AG09319 (cell line): ENCODE measurements at regions not wholly inside any gene's neighbourhood (a gene's known extent, or its start where the extent isn't known, plus 50 kb on each side); places are given as distances from the start of the nearest gene placed in this dataset.

Source experiments
- DNase-seq: peaks from one replicate; pipeline ENCODE4 v3.0.0-alpha.2; 2010; ENCODE audit warnings: low read depth; ENCODE audit errors: extremely low read depth
- TF ChIP-seq, protein P1 (sequence below): IDR thresholded peaks from 2 replicates; pipeline ENCODE4 v1.5.1; 2011; ENCODE audit warnings: low read depth, mild to moderate bottlenecking, inconsistent platforms, low read length, moderate library complexity

DNA sequence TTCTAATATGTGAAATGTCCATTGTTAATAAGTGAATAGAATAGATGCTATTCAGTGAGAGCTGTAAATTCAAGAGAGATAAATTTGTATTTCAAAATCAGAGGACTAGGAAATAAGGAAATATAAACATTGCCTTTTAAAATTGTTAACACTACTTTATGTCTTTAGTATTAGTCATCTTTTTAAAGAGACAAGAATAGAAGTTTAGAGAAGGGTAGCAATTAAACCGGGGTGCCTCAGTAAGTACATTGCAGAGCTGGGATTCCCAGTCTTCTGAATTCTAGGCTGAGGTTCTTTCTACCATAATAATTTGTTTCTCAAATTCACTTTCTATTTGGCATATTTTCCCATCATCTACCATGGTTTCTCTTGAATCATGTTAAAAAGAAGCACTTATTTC lies 498.6 kb downstream of the SLC16A7 start:
- TF ChIP-seq, protein P1, sequence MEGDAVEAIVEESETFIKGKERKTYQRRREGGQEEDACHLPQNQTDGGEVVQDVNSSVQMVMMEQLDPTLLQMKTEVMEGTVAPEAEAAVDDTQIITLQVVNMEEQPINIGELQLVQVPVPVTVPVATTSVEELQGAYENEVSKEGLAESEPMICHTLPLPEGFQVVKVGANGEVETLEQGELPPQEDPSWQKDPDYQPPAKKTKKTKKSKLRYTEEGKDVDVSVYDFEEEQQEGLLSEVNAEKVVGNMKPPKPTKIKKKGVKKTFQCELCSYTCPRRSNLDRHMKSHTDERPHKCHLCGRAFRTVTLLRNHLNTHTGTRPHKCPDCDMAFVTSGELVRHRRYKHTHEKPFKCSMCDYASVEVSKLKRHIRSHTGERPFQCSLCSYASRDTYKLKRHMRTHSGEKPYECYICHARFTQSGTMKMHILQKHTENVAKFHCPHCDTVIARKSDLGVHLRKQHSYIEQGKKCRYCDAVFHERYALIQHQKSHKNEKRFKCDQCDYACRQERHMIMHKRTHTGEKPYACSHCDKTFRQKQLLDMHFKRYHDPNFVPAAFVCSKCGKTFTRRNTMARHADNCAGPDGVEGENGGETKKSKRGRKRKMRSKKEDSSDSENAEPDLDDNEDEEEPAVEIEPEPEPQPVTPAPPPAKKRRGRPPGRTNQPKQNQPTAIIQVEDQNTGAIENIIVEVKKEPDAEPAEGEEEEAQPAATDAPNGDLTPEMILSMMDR = no peak
- no peak for DNase-seq

DNA sequence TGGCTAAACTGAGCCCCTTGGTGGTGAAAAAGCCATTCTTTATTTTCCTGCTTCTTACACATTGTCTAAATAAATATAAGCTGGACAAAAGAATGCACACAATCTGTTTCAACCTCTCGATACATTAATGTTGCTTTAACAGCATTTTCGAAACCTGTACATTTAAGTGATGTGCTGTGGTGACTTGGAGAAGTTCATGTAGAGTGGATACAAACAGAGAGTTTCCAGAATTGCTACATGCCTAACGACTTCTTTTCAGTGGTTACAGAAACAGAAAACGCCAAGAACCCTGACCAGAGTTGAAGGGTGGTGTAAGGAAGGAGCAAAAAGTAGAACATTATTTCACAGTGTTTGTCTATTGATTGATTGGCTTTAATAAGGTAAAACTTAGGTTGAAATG lies 500.9 kb downstream of the SLC16A7 start:
- TF ChIP-seq, protein P1 = no peak
- DNase-seq = no peak

DNA sequence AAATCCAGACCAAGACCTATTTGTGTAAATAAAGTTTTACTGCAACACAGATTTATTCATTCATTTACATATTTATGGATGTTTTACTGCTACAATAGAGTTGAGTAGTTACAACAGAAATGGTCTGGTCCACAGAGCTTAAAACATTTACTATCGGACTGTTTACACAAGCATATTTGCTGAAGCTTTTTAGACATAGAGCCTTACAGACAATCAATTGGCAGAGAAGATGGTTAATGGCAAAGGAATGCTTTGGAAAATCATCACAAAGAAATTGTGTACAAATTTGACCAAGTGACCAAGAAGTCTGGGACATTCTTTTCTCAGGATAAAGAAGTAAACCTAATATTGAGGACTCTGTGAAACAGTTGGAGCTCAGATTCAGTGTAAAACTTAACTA lies 504.3 kb downstream of the SLC16A7 start:
- TF ChIP-seq, protein P1 = no peak
- DNase-seq = no peak

DNA sequence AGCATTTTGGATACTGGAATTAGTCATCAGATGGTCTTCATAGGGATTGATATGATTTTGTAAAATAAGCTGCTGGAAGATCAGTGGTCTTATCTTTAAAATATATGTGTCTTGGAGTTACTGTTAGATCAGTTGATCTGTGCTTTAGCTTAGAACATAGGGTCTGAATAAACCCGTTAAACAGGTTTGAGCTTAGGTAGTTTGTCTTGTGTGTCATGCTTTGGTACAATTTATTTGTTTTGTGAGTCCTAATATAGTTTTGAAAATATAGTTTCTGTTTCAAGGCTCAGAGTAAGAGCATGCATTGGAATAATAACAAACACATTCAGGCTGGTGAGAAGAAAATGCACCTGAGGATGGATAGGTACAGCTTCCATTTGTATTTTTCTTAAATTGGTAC lies 505.0 kb downstream of the SLC16A7 start:
- TF ChIP-seq, protein P1 = no peak
- DNase-seq = no peak

DNA sequence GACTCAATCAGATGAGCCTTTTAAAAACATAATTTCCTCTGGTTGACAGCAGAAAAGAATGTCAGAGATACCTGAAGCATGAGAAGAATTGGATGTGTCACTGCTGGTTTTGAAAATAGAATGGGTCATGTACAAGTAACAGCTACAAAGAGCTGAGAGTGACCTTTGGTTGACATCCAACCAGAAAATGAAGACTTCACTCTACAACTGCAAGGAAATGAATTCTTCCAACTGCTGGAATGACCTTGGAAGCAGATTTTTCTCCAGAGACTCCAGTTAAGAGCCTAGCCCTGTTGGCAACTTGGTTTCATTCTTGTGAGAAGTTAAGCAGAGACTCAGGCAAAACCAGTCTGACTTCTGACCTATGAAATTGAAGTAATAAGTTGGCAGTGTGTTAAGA lies 505.9 kb downstream of the SLC16A7 start:
- TF ChIP-seq, protein P1 = no peak

DNA sequence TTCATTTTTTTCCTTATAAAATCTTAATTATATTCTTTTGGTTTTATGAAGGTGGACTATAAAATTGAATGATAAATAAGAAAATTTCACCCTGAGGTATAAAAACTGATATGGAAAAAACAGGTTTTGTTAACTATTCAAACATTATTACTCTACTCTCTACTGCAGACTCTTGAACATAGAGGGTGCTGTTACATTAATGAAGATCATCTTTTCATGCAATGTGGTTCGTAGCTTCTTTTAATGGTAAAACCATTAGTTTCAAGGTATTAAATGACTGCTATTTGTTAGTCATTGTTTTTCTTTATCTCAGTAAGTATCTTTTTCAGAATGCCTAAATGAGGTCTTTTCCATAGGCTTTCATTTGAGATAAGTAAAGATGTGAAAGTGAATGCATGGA lies 510.4 kb downstream of the SLC16A7 start:
- DNase-seq = no peak
- TF ChIP-seq, protein P1 = peak; percentile 36

More for the DNA sequence above, 505.9 kb downstream of the SLC16A7 start:
- no peak for DNase-seq

DNA sequence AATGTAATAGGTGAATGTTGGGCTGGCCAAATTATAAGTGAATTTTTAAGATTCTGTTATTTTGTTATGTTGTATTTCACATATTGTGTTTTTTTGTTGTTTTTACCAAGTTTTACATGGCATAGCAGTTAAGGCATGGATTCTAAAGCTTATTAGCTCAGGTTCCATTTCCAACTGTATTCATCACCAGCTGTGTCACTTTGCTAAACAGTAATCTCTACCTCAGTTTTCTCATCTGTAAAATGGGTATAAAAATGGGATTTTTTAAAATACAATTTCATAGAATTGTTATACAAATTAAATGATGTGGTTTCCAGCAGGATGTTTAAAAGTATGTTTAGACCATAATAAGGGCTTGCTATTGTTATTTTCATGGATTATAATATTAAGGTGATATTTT lies 512.2 kb downstream of the SLC16A7 start:
- DNase-seq = no peak
- TF ChIP-seq, protein P1 = no peak
